Endometrial microvascular endothelial cells (primary cell): ENCODE measurements at regions not wholly inside any gene's neighbourhood (a gene's known extent, or its start where the extent isn't known, plus 50 kb on each side); places are given as distances from the start of the nearest gene placed in this dataset.
"Not testable (repeated sequence)": the region's sequence is repeated elsewhere in the genome, so short reads cannot be mapped to it uniquely, and the experiment has no call there.

ENCODE experiments used
- in situ Hi-C: cut with HindIII; loops from 2 replicates; pipeline ENCODE4 v1.10.0; 2017; ENCODE audit warnings: low sequenced_read_pairs, low pct_unique_long_range_greater_than_20kb; ENCODE audit errors: inconsistent ontology term

- in situ Hi-C loops = no loop called here
These were observed 160.2 kb upstream of the RIMS1 start for GRCh38 chr6:71726121-71726520.

GRCh38 chr6:71727632-71728294 lies 158.6 kb upstream of the RIMS1 start:
- in situ Hi-C loops = no loop called here

- in situ Hi-C loops = no loop called here
These were observed 156.1 kb upstream of the RIMS1 start for GRCh38 chr6:71730284-71730683.

GRCh38 chr6:71733970-71734899 lies 152.1 kb upstream of the RIMS1 start:
- in situ Hi-C loops = no loop called here

- in situ Hi-C loops = no loop called here
These were observed 148.4 kb upstream of the RIMS1 start for GRCh38 chr6:71737953-71738352.

- in situ Hi-C loops = no loop called here
These were observed 140.8 kb upstream of the RIMS1 start for GRCh38 chr6:71745525-71745924.

GRCh38 chr6:71766146-71766760 lies 120.1 kb upstream of the RIMS1 start:
- in situ Hi-C loops = no loop called here

GRCh38 chr6:71766796-71767195 lies 119.6 kb upstream of the RIMS1 start:
- in situ Hi-C loops = no loop called here

- in situ Hi-C loops = no loop called here
These were observed 118.0 kb upstream of the RIMS1 start for GRCh38 chr6:71768356-71768755.

GRCh38 chr6:71808865-71809264 lies 77.5 kb upstream of the RIMS1 start:
- in situ Hi-C loops = no loop called here

GRCh38 chr6:71810880-71811279 lies 75.5 kb upstream of the RIMS1 start:
- in situ Hi-C loops = no loop called here

- in situ Hi-C loops = no loop called here
These were observed 63.7 kb upstream of the RIMS1 start for GRCh38 chr6:71822625-71823024.

- in situ Hi-C loops = not testable (repeated sequence)
These were observed 54.1 kb upstream of the RIMS1 start for GRCh38 chr6:71832110-71832764.
